Astrocyte of the hippocampus (primary cell): ENCODE measurements at regions not wholly inside any gene's neighbourhood (a gene's known extent, or its start where the extent isn't known, plus 50 kb on each side); places are given as distances from the start of the nearest gene placed in this dataset.

Source experiments
- DNase-seq: peaks from one replicate; pipeline ENCODE4 v3.0.0; 2011; ENCODE audit warnings: low read depth, low spot score

- DNase-seq: no peak
Observed at GRCh38 chr20:21967481-21967880, 262.0 kb downstream of the PAX1 start.

GRCh38 chr20:21956591-21956990, 251.1 kb downstream of the PAX1 start:
- no peak for DNase-seq

DNA sequence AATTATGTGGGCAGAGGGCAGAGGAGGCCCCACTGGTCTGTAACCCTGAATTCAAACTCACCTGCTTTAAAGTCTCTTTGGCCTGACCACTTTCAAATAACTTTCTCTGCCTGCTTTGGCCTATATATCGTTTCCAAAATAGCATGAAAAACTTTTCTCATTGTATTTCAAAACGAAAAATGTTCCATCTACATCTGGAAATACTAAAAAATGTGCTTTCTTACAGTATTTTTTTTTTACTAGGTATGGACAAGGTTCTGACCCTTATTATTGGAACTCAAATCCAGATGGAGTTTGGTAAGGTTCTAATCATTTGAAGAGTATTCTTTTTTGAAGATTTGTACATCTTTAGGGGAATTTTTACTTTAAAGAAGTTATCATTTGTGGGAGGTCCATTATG, 241.9 kb downstream of the PAX1 start:
- DNase-seq: no peak

- DNase-seq: no peak
Observed at GRCh38 chr20:21944227-21944626, 238.8 kb downstream of the PAX1 start.

GRCh38 chr20:21941941-21942805, 236.7 kb downstream of the PAX1 start:
- no peak for DNase-seq

DNA sequence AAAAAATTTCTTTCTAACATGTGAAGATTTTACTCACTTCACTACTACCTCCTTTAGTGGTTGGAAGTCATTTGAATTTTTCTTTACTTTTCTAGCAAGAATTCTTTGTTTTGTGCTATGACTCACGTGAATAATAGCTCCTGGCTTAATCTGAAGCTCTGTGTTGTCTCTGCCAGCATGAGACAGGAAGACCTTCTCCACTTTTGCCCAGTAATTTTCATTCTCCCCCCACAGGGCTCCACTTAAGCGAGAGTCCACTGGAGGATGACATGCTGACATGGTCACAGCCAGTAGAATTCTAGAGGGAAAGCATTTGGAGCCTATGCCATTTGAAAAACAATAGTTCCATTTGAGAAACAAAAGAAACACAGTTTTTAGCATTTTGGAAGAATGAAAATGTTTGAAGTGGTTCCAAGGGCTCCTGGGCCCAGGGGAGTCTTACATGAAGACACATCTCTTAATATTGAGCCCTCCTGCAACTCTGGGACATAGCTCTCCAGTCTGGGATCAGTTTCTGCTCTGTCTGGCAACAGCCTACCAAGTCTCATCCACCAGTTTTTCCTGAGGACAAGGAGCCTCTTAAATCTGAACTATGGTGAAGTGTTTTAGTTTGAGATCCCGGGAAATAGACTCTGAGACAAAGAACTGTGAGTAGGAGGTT, 231.4 kb downstream of the PAX1 start:
- DNase-seq: no peak

GRCh38 chr20:21936261-21936660, 230.8 kb downstream of the PAX1 start:
- no peak for DNase-seq

GRCh38 chr20:21933526-21933925, 228.1 kb downstream of the PAX1 start:
- DNase-seq: no peak

DNA sequence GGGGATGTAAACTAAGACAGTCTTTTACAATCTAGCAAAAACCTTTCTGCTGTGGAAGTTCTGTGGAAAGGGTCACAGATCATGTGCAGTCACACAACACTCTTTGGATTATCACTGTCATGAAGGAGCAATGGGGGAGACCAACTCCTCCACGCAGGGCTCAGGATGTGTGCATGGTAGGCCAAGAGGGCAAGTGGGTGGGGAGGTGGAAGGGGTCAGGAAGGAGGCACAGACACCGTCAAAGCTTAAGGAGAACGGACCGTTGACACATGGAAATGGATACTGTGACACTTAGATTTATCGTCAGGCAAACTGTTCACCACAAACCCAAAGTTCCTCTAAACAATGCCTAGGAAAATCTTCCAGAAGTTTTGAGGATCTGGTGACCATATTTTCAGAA, 215.8 kb downstream of the PAX1 start:
- no peak for DNase-seq

DNA sequence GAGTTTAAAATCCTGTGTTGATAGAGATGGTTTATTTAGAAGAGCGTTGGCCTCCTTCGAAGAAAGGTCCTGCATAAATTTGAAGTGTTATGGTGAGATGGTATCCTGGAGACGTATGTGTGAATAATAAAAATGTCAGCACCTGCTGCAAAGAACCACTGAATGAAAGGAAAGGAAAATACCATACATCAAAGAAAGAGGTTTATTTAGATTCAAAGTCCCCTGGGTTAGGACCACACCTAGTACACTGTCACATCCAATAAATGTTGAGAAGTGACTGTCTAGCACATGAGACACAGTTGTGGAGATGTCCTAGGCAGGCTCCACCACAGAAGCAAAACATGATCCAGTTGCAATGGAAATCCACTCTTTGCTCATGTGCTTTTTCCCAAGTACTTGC, 214.7 kb downstream of the PAX1 start:
- no peak for DNase-seq

DNA sequence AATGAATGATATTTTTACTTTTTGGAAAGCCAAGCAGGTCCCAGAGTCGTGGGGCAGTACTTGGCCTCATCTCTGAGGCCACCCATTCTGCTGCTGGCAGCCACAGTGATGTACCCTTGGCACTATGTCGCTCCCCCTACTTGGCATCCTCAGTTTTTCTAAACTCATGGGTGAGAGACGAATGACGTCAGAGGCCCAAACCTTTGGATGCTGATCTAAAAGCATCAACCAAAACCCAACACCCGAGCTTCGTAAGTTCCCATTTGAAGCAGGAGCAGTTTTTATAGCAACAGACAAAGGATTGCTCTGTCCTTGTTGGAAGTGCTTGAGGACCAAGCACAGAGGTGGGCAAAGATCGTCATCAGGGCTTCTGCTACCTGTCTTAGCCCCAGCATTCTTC, 212.9 kb downstream of the PAX1 start:
- DNase-seq: no peak

GRCh38 chr20:21902391-21902790, 196.9 kb downstream of the PAX1 start:
- no peak for DNase-seq

DNA sequence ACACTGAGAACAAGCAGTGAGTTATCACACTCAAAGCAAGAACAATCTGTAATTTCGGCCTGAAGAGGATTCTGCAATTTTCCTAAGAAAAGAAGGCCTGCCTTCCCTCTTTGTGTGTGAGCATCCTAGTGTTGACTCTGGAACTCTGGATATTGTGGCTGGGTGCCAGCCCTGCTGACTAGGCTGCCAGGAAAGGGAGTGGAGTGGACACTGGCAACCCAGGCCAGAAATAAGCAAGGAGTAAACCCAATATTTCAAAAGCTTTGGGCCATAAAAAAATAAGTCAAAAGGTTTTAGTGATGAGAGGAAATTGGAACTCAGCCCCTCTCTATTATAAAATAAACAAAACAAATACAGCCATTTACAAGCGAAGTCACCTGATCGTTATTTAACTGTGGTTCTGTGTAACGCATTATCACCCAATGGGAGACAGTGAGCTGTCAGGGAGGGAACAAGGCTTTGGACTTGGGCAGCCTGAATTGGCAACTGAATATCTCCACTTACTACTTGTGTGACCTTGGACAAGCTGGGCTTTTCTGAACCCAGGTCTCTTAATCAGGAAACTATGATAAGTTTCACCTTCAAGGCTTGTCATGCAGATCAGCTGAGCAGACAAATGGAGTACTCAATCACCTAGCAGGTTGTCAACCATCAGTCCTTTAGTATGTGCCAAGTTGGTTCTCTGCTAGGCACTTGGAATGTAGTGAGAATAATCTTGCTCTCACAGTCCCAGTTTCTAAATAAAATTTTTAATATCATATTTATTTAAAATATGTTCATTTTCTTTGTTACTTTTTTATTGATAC, 196.2 kb downstream of the PAX1 start:
- no peak for DNase-seq

- no peak for DNase-seq
Observed at GRCh38 chr20:21900431-21900830, 195.0 kb downstream of the PAX1 start.

- DNase-seq: no peak
Observed at GRCh38 chr20:21874921-21875320, 169.5 kb downstream of the PAX1 start.

DNA sequence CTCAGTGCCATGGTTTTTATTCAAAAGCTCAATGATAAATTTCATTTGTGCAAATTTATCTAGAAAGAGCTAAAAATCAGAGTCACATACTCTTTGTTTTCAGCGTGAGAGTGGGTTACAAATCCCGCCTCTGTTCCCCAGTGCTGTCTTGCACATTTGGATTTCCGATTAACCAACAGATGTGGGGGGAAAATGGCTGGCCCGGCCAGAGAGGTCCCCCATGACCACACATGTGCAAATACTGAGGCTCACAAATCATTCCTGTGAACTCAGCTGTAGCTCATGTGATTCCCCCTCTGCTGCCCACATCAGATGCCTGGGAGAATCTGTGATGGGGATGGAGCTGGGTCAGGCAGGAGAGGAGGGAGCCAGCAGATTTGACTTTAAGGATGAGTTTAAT, 168.7 kb downstream of the PAX1 start:
- DNase-seq: no peak

DNA sequence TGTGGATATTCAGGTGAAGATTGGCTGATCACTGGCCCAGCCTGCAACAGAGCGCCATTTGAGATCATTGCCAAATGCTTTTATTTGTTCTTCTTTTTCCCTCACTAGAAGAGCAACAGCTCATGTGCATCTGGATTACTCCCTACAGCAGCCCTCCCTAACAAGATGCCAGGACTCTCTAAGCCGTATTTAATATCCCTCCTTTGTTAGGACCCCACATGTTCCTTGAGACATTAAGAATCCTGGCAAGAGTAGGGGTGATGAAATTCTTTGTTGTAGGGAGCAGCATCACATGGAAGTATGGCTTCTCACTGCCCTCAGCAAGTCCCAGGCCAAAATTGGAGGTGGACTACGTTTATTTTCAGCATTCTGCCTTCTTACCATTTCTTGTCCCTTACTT, 167.8 kb downstream of the PAX1 start:
- DNase-seq: no peak

- no peak for DNase-seq
Observed at GRCh38 chr20:21867811-21868210, 162.3 kb downstream of the PAX1 start.

DNA sequence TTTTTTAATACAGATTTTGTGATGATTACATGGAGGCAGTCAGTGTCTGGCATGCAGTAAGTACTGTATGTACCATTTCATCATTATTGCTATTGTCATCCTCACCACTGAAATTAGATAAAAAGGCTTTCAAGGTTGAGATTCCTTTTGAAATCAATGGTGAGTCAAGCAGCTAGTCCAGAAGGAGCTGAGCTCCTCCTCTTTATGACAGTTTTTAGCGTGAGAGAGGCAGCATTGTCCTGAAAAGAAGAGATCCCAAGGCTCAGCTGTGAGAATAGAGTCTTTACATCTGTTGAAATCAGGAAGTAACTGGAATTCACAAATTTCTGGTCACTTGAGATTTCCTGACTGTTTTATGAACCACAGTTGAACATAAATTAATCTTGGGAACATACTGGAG, 161.9 kb downstream of the PAX1 start:
- DNase-seq: no peak

DNA sequence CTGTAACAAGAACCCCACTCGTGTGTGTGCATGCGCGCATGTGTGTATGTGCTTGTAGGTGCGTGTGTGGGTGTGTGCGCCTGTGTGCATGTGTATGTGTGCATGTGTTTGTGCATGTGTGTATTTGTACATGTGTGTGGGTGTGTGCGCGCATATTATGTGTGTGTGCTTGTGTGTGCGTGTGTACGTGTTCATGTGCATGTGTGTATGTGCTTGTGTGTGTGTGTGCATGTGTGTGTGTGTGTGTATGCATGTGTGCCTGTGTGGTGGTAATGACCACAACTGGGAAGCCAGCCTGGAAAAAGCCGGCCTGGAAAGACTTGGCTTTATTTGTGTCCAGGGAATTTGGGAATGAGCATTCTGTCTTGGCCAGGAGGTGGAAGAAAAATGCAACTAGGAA, 157.5 kb downstream of the PAX1 start:
- no peak for DNase-seq

- DNase-seq: no peak
Observed at GRCh38 chr20:21862259-21862946, 156.9 kb downstream of the PAX1 start.

DNA sequence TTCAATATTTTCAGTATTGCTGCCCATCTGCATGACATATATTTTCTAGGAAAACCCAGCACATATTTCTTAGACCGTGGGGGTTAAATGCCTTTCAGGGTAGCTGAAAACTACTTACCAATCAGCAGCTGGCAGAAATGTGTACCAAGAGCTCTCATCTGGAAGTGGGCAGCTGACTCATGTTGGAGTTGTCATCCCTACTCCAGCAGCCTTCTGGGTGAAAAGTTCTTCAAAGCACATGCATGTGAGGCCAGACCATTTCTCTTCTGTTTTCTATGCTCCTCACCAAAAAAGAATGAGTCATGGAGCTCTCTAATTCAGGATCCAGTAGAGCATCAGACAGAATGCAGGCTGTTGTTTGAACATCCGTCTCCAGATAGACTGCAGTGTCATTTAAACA, 135.5 kb downstream of the PAX1 start:
- DNase-seq: no peak
